ENCODE measurements at regions not wholly inside any gene's neighbourhood (a gene's known extent, or its start where the extent isn't known, plus 50 kb on each side); places are given as distances from the start of the nearest gene placed in this dataset.

GRCh38 chr3:130619196-130619595 is 102.2 kb downstream of the COL6A6 start:
- TF ChIP-seq CTCF (IDR thresholded peaks at IDR 0.05) (no peak), POLR2A (IDR thresholded peaks at IDR 0.05) (no peak)

Measured in heart left ventricle (tissue), 13 donors.